Endometrial microvascular endothelial cells (primary cell): ENCODE measurements at regions not wholly inside any gene's neighbourhood (a gene's known extent, or its start where the extent isn't known, plus 50 kb on each side); places are given as distances from the start of the nearest gene placed in this dataset.

Experiments
- in situ Hi-C: cut with HindIII; loops from 2 replicates; pipeline ENCODE4 v1.10.0; 2017; ENCODE audit warnings: low sequenced_read_pairs, low pct_unique_long_range_greater_than_20kb; ENCODE audit errors: inconsistent ontology term

GRCh38 chr18:10401930-10402329 lies 52.5 kb upstream of the APCDD1 start:
- in situ Hi-C loops = no loop called here

GRCh38 chr18:10402871-10403559 lies 51.4 kb upstream of the APCDD1 start:
- in situ Hi-C loops = no loop called here

GRCh38 chr18:10403708-10404107 lies 50.7 kb upstream of the APCDD1 start:
- in situ Hi-C loops = no loop called here

- in situ Hi-C loops = no loop called here
These were observed 50.3 kb upstream of the APCDD1 start for GRCh38 chr18:10404168-10404567.
